Stimulated activated CD4-positive, alpha-beta T cell treated with anti-CD3 and anti-CD28 coated beads, Interleukin-4, amount 100 ng/mL, for 48 hours (primary cell): ENCODE measurements at regions not wholly inside any gene's neighbourhood (a gene's known extent, or its start where the extent isn't known, plus 50 kb on each side); places are given as distances from the start of the nearest gene placed in this dataset.

ENCODE experiments used
- DNase-seq, 2 donors: peaks; one replicate each; pipeline ENCODE4 v3.0.0-alpha.2; 2020; ENCODE audit warnings: low read depth in 2 of 2

GRCh38 chr4:171636606-171637005 lies 176.6 kb upstream of the GALNTL6 start:
- no peak for DNase-seq

DNA sequence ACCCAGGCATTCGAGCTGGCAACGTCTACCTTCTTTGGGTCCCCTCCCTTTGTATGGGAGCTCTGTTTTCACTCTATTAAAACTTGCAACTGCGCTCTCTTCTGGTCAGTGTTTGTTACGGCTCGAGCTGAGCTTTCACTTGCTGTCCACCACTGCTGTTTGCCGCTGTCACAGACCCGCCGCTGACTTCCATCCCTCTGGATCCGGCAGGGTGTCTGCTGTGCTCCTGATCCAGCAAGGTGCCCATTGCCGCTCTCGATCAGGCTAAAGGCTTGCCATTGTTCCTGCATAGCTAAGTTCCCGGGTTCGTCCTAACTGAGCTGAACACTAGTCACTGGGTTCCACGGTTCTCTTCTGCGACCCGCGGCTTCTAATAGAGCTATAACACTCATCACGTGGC lies 183.5 kb upstream of the GALNTL6 start:
- DNase-seq, result no peak

- no peak for DNase-seq
These were observed 184.0 kb upstream of the GALNTL6 start for GRCh38 chr4:171629182-171629581.

- no peak for DNase-seq
These were observed 186.7 kb upstream of the GALNTL6 start for GRCh38 chr4:171626554-171626953.

- DNase-seq, result no peak
These were observed 190.5 kb upstream of the GALNTL6 start for GRCh38 chr4:171622729-171623128.

GRCh38 chr4:171621646-171622045 lies 191.6 kb upstream of the GALNTL6 start:
- DNase-seq, result no peak

DNA sequence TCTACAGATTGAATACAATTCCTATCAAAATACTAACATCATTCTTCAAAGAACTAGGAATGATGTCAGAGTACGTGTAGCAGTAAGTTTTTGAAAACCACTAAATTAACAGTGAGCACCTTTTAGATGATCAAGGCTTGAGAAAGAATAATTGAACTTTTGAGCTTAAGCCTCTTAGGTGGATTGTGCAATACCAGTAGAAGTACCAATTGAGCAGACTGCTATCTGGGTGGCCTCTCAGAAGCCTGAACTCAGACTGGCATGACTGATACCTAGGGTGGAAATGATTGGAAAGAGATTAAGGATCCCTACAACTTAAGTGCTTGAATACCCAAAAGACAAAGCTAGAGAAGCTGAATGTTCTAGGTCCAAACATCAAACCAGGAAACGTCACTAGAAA lies 200.3 kb upstream of the GALNTL6 start:
- no peak for DNase-seq

- DNase-seq, result no peak
These were observed 210.4 kb upstream of the GALNTL6 start for GRCh38 chr4:171602638-171603355.

- no peak for DNase-seq
These were observed 212.1 kb upstream of the GALNTL6 start for GRCh38 chr4:171601091-171601490.

- no peak for DNase-seq
These were observed 213.6 kb upstream of the GALNTL6 start for GRCh38 chr4:171599628-171600027.

- DNase-seq, result no peak
These were observed 218.9 kb upstream of the GALNTL6 start for GRCh38 chr4:171594293-171594692.

GRCh38 chr4:171590716-171591115 lies 222.5 kb upstream of the GALNTL6 start:
- DNase-seq, result no peak

DNA sequence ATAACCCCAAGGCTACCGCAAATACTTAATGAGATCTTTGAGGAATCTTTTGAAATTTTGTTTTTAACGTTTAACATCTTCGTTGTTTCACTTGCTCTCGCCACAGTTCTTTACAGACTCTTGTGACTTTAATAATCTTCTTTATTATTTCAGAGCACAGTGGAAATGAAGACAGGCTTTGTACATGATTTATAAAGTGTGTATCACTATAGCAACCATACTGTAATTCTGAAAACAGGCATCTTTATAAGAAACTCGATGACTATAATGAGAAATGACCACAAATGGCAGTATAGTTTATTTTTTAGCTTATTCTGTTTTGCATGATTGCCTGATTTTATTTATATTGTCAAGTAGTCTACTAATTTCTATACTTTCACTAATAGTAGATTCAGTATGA lies 224.4 kb upstream of the GALNTL6 start:
- no peak for DNase-seq

GRCh38 chr4:171588051-171588545 lies 225.1 kb upstream of the GALNTL6 start:
- no peak for DNase-seq

GRCh38 chr4:171583790-171584189 lies 229.4 kb upstream of the GALNTL6 start:
- no peak for DNase-seq

DNA sequence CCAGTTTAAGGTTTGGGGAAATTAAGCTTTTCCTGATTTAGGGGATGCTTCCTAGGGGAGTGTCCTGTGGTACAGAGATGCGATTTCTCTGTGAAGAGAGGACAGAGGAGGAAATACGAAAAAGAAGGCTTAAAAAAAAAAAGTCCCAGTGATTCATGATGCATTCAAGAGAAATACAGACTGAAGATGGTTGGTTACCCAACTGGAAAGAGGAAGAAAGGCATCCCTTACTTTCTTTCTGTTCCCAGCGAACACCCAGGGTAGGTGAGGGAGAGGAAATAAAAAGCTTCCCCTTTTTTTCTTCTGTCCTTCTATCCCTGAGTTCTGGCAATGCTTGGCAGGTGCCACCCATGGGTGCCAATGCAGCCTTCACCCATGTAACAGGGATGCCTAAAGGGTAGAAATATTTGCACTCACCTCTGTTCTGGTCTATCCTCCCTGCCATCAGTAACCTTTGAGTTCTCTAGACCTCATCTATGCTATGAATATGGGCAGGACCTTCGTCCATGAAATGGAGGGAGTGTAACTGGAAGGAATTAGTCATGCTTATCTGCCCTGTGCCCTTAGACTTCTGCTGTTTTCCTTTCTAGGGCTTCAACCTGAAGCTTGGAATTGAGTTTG lies 230.1 kb upstream of the GALNTL6 start:
- no peak for DNase-seq

DNA sequence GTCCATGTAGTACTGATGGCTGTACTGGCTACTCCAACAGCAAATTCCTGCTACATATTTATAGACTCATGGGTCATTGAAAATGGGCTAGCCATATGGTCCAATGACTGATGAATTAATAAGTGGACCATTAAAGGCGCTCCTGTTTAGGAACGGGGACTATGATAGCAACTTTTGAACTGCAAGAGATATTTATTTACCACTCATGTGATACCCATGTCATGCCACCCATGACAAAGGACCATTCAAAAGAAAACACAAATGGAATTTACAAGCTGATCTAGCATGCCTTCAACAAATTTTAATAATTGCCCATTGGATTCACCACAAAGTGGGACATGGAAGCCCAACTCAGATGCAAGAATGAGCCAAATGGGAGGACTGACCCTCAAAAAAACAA lies 240.0 kb upstream of the GALNTL6 start:
- DNase-seq, result no peak

DNA sequence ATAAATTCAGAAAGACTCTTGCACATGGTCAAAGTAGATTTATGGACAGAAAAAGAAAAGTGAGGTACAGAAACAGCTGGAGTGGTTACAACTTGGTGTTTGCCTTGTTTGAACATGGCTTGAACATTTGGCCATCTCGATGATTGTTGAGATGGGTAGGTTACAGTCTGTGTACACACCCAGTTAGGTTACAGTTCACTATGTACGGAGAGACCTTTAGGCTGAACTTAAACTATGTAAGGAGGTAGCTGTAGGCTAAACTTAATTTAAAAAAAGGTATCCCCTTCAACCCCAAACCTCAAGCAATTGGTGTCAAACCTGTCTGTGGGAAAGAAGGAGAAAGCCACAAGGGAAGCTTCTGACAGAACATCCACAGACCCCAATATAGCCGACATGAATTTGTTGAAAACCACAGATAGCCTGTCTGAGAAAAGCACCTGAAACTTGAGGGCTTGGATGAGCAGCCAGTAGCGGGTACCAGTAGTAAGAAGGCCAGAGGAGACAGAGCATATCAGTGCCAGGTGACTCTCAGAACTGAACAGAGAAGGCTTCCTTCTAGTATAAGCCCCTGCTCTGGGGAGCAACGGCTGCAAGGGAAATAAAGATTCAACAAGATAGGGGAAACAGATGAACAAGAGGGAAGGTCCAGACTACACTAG lies 247.9 kb upstream of the GALNTL6 start:
- no peak for DNase-seq

GRCh38 chr4:171561419-171561818 lies 251.8 kb upstream of the GALNTL6 start:
- no peak for DNase-seq

DNA sequence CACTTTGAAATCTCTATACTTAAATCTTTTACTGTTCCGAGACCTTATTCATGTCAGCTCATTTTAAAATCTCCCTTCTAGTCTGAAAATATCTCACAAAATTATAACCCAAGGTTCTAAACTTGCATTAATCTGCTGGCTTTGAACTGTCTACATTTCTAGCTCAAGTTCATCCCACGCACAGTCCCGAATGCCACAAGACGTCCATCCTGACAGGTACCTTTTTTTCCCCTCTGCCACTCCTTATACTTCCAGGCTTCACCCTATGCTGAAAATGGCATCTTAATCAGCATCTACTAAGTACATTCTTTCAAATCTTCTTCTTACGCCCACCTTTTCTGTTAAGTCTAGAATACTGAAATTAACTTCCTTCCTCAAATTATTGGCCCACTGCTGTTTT lies 259.2 kb upstream of the GALNTL6 start:
- DNase-seq, result no peak

DNA sequence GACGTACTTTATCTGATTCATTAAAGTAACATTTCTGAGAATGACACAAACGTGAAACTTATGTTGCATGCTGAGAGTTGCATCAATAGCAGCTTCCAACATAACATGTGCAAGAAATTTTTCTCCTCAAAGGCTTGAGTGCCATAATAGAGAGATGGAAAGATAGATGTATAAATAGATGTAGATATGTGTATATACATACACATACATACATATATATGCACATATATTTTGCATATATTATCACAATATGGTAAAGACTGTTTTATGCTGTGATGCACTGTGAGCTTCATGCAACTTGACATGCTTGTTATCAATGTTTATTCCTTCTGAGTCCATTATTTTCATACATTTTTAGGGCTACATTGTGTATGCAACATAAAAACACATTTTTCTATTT lies 270.6 kb upstream of the GALNTL6 start:
- no peak for DNase-seq

DNA sequence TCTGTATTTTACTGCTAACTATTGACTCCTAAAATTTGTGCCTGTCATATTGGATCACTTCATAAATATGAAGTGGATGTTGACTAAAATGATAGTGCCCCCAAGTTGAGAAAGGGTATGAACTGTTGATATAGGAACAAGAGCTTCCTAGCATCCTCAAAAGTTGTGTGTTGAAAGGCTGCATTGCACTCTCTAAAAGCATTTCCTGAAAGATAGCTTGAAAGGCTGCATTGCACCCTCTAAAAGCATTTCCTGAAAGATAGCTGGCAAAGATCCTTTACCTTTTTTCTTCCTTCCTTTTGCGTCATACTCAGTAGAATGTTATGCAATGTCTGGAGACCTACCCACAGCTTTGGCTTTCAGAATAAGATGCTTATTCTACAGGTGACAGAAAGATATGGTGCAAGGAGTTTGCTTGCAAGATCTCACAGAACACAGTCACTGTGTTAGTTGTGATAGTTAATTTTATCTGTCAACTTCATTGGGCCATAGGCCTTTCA lies 274.6 kb upstream of the GALNTL6 start:
- DNase-seq, result no peak

DNA sequence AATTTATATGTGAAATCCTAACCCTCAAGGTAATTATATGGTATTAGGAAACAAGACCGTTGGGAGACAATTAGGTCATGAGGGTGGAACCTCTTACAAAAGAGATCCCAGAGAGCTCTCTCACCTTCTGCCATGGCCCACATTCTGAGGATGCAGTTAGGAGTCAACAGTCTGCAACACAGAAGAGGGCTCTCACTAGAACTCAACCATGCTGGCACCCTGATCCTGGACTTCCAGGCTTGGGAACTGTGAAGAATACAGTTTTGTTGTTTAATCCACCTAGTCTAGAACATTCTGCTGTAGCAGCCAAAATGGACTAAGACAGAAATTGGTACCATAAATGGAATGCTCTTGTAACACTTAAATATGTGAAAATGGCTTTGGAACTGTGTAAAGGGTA lies 278.8 kb upstream of the GALNTL6 start:
- no peak for DNase-seq
